ENCODE measurements at regions not wholly inside any gene's neighbourhood (a gene's known extent, or its start where the extent isn't known, plus 50 kb on each side); places are given as distances from the start of the nearest gene placed in this dataset.

DNA sequence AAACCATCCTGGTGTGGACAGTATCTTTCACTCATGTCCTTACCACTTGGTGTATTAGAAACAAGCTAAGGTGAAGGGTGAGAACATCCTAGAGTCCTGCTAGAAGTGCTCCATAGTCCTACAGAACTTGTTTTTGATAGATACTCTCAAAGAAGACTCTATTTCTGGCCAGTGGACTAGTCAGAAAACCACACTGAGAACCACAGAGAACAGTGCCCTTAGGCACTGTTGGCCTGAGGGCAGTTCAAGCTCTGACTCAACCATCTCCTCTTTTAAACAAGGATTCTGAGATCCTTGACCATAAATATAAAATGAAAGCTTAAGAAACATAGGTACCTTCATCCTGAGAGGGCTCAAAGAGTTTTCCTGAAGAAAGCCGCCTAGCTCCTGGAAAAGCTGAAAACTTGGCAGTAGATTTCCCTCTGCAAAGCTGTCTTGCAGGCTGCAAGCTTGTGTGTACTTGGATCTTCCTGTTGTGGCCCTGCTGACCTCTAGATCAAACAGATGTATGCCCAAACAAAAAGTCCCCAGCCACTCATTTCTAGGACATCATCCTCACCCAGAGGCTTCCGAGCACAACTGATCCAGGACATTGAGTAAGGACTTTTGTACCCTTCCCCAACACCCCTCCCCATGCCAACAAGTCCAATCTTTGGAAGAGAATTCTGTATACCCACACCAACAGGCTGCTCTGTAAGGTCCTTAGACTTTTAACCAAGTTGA lies 111.6 kb upstream of the CXCL13 start:
- H3K36me3 Mint-ChIP-seq (ENCODE audit: low read depth) = no peaks in the 10 kb centered on the region
- 88 to 96% methylated on average over 2 of the region's 2 CpGs for WGBS, 2 experiments (ENCODE audit: insufficient coverage in 1 of 2, insufficient read length in 1 of 2)
- no peak overlapping the region for H3K4me3 ChIP-seq (ENCODE audit: low read length)

GRCh38 chr4:77496457-77496856 lies 109.2 kb upstream of the CXCL13 start:
- TF ChIP-seq CTCF (conservative IDR thresholded peaks at IDR 0.05) = no peak

More for the DNA sequence above, 111.6 kb upstream of the CXCL13 start:
- H3K9me3 ChIP-seq (ENCODE audit: control insufficient read depth, low read length) = no peaks in the 10 kb centered on the region
- no peaks in the 10 kb centered on the region for H3K27me3 ChIP-seq (ENCODE audit: control insufficient read depth, insufficient read depth, low read length, poor library complexity, severe bottlenecking)
- no peak overlapping the region for H3K9ac ChIP-seq (ENCODE audit: extremely low read depth, low read length, poor library complexity, severe bottlenecking)
- no peaks in the 10 kb centered on the region for H3K4me1 ChIP-seq (ENCODE audit: control insufficient read depth, insufficient read depth, low read length)
- no peak overlapping the region for H3K27ac ChIP-seq (ENCODE audit: low read depth, low read length)
- H3K4me1 Mint-ChIP-seq = no peaks in the 10 kb centered on the region
- peaks cover 17% of the 10 kb centered on the region for H3K27me3 Mint-ChIP-seq (ENCODE audit: insufficient read depth)
- DNase-seq = no peak
- H3K36me3 ChIP-seq (ENCODE audit: control insufficient read depth, insufficient read depth, low read length) = no peaks in the 10 kb centered on the region
- TF ChIP-seq CTCF (conservative IDR thresholded peaks at IDR 0.05) = no peak
- no peak overlapping the region for H3K27ac Mint-ChIP-seq
- H3K9me3 Mint-ChIP-seq = peaks cover 5% of the 10 kb centered on the region
- H3K4me3 Mint-ChIP-seq = no peak overlapping the region

DNA sequence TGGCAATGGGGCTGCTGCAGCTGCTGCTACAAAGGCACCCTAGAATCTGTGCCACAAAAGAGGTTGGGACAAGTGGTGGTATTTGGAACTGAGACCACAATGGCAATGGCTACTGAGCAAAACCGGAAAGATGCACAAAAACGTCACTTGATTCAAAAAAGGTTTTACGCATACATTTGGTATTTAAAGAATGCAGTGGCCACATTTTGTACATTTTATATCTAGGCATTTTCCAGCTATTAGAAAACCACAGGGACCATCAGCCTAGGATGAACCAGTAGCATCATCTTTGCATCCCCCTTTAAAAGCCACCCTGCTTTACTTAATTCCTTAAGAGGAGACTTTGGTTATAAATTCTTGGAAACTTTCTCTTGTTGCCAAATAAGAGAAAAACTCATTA lies 104.8 kb upstream of the CXCL13 start:
- Mint-ChIP-seq H3K27ac (no peak overlapping the region), H3K4me1 (no peaks in the 10 kb centered on the region), H3K9me3 (peaks cover 5% of the 10 kb centered on the region), H3K27me3 (ENCODE audit: insufficient read depth) (peaks cover 10% of the 10 kb centered on the region), H3K36me3 (ENCODE audit: low read depth) (no peaks in the 10 kb centered on the region), H3K4me3 (no peak overlapping the region)
- H3K9me3 ChIP-seq (ENCODE audit: control insufficient read depth, low read length) = no peaks in the 10 kb centered on the region
- H3K27me3 ChIP-seq (ENCODE audit: control insufficient read depth, insufficient read depth, low read length, poor library complexity, severe bottlenecking) = peaks cover 18% of the 10 kb centered on the region
- no peaks in the 10 kb centered on the region for H3K36me3 ChIP-seq (ENCODE audit: control insufficient read depth, insufficient read depth, low read length)
- no peaks in the 10 kb centered on the region for H3K4me1 ChIP-seq (ENCODE audit: control insufficient read depth, insufficient read depth, low read length)
- no peak for DNase-seq
- TF ChIP-seq CTCF (conservative IDR thresholded peaks at IDR 0.05) = no peak
- H3K4me3 ChIP-seq (ENCODE audit: low read length) = no peak overlapping the region
- 88 to 100% methylated on average over 3 of the region's 3 CpGs for WGBS, 2 experiments (ENCODE audit: insufficient coverage in 1 of 2, insufficient read length in 1 of 2)
- no peak overlapping the region for H3K27ac ChIP-seq (ENCODE audit: low read depth, low read length)
- no peak overlapping the region for H3K9ac ChIP-seq (ENCODE audit: extremely low read depth, low read length, poor library complexity, severe bottlenecking)

More at GRCh38 chr4:77496457-77496856, 109.2 kb upstream of the CXCL13 start:
- no peaks in the 10 kb centered on the region for H3K4me1 ChIP-seq (ENCODE audit: control insufficient read depth, insufficient read depth, low read length)
- DNase-seq = no peak
- H3K4me1 Mint-ChIP-seq = no peaks in the 10 kb centered on the region
- H3K9ac ChIP-seq (ENCODE audit: extremely low read depth, low read length, poor library complexity, severe bottlenecking) = no peak overlapping the region
- peaks cover 10% of the 10 kb centered on the region for H3K27me3 ChIP-seq (ENCODE audit: control insufficient read depth, insufficient read depth, low read length, poor library complexity, severe bottlenecking)
- H3K4me3 Mint-ChIP-seq = no peak overlapping the region
- H3K9me3 ChIP-seq (ENCODE audit: control insufficient read depth, low read length) = no peaks in the 10 kb centered on the region
- no peak overlapping the region for H3K27ac Mint-ChIP-seq
- peaks cover 20% of the 10 kb centered on the region for H3K27me3 Mint-ChIP-seq (ENCODE audit: insufficient read depth)
- H3K36me3 ChIP-seq (ENCODE audit: control insufficient read depth, insufficient read depth, low read length) = no peaks in the 10 kb centered on the region
- H3K9me3 Mint-ChIP-seq = peaks cover 5% of the 10 kb centered on the region
- no peaks in the 10 kb centered on the region for H3K36me3 Mint-ChIP-seq (ENCODE audit: low read depth)
- no peak overlapping the region for H3K27ac ChIP-seq (ENCODE audit: low read depth, low read length)
- no peak overlapping the region for H3K4me3 ChIP-seq (ENCODE audit: low read length)

Measured in endodermal cell (in vitro differentiated cells).